SH-SY5Y (cell line): ENCODE measurements at regions not wholly inside any gene's neighbourhood (a gene's known extent, or its start where the extent isn't known, plus 50 kb on each side); places are given as distances from the start of the nearest gene placed in this dataset.

Experiments used
- GATA2 ChIP-seq: IDR thresholded peaks from 2 replicates; pipeline ENCODE4 v1.6.1; 2011; ENCODE audit warnings: mild to moderate bottlenecking, low read depth, low read length
- GATA3 ChIP-seq: IDR thresholded peaks from 2 replicates; pipeline ENCODE4 v1.6.1; 2011; ENCODE audit warnings: low read depth, mild to moderate bottlenecking, low read length, moderate library complexity

- no peak for TF ChIP-seq GATA2
- no peak for TF ChIP-seq GATA3
Observed at GRCh38 chrX:39449352-39449751, 648.1 kb downstream of the MID1IP1 start.
